Uterus (tissue), 3 donors: ENCODE measurements at regions not wholly inside any gene's neighbourhood (a gene's known extent, or its start where the extent isn't known, plus 50 kb on each side); places are given as distances from the start of the nearest gene placed in this dataset.

Experiments
- DNase-seq, 2 donors: peaks; one replicate each; pipeline ENCODE4 v3.0.0-alpha.2; 2019 to 2020
- H3K27ac ChIP-seq, 2 donors: fragments of 200-600 bp; sonication (generic); 1 replicate in 1 of 2; 2 replicates in 1 of 2; pipeline ENCODE4 v1.5.1; 2016 to 2018
- H3K27me3 ChIP-seq, 2 donors: fragments of 200-600 bp; sonication (generic); one replicate each; pipeline ENCODE4 v1.5.1; 2018 to 2019; ENCODE audit warnings: control low read depth in 1 of 2
- H3K36me3 ChIP-seq, 2 donors: fragments of 200-600 bp; sonication (generic); one replicate each; pipeline ENCODE4 v1.5.1; 2019; ENCODE audit warnings: control low read depth in 1 of 2
- H3K4me1 ChIP-seq, 2 donors: fragments of 200-600 bp; sonication (generic); one replicate each; pipeline ENCODE4 v1.5.1; 2018 to 2019; ENCODE audit warnings: control low read depth in 1 of 2
- H3K4me3 ChIP-seq, 2 donors: fragments of 200-600 bp; sonication (generic); 1 replicate in 1 of 2; 2 replicates in 1 of 2; pipeline ENCODE4 v1.5.1; 2018 to 2019; ENCODE audit warnings: mild to moderate bottlenecking in 1 of 2
- H3K9me3 ChIP-seq, 2 donors: fragments of 200-600 bp; sonication (generic); one replicate each; pipeline ENCODE4 v1.5.1; 2019; ENCODE audit warnings: control low read depth in 1 of 2
- CTCF ChIP-seq, 4 experiments: fragments of 200-600 bp in 2 of 4; fragments of 450-650 bp in 2 of 4; sonication (generic) in 2 of 4; IDR thresholded peaks; one replicate each; pipeline ENCODE4 v1.5.1; 2016 to 2019; ENCODE audit warnings: antibody characterized with exemption in 4 of 4, mild to moderate bottlenecking in 2 of 4, moderate library complexity in 1 of 4
- POLR2A ChIP-seq, 2 donors: fragments of 450-650 bp; IDR thresholded peaks; one replicate each; pipeline ENCODE4 v1.6.1; 2016; ENCODE audit warnings: antibody characterized with exemption in 2 of 2, mild to moderate bottlenecking in 1 of 2, moderate library complexity in 1 of 2
- intact Hi-C: fragments of 100-400 bp; cut with DNase I; formaldehyde crosslinking; loops from one replicate; pipeline ENCODE4 v1.15.1; 2023; ENCODE audit warnings: low total_unique reads
- donor health status: DM: yes; HTN: yes; CAD: no.

GRCh38 chr20:24059174-24059573 lies 70.6 kb upstream of the GGTLC1 start:
- H3K9me3 ChIP-seq = no peaks in the 10 kb centered on the region
- no peaks in the 10 kb centered on the region for H3K4me1 ChIP-seq
- DNase-seq = no peak
- no peak overlapping the region for H3K27ac ChIP-seq
- no peak for TF ChIP-seq CTCF (IDR thresholded peaks at IDR 0.05)
- no peak for TF ChIP-seq POLR2A (IDR thresholded peaks at IDR 0.05)
- intact Hi-C loops = no loop called here
- H3K27me3 ChIP-seq = no peaks in the 10 kb centered on the region
- H3K4me3 ChIP-seq = no peak overlapping the region
- H3K36me3 ChIP-seq = no peaks in the 10 kb centered on the region

- intact Hi-C loops = no loop called here
- TF ChIP-seq CTCF (IDR thresholded peaks at IDR 0.05) (no peak), POLR2A (IDR thresholded peaks at IDR 0.05) (no peak)
- DNase-seq = no peak
- H3K36me3 ChIP-seq = no peaks in the 10 kb centered on the region
- no peaks in the 10 kb centered on the region for H3K4me1 ChIP-seq
- H3K9me3 ChIP-seq = no peaks in the 10 kb centered on the region
- H3K27me3 ChIP-seq = no peaks in the 10 kb centered on the region
- no peak overlapping the region for H3K27ac ChIP-seq
- no peak overlapping the region for H3K4me3 ChIP-seq
Observed at GRCh38 chr20:24056491-24056890, 67.9 kb upstream of the GGTLC1 start.

GRCh38 chr20:24052599-24053275 lies 64.2 kb upstream of the GGTLC1 start:
- no peaks in the 10 kb centered on the region for H3K4me1 ChIP-seq
- H3K9me3 ChIP-seq = no peaks in the 10 kb centered on the region
- H3K27ac ChIP-seq = no peak overlapping the region
- no peak for DNase-seq
- H3K36me3 ChIP-seq = no peaks in the 10 kb centered on the region
- TF ChIP-seq POLR2A (IDR thresholded peaks at IDR 0.05) = no peak
- TF ChIP-seq CTCF (IDR thresholded peaks at IDR 0.05) = no peak
- H3K27me3 ChIP-seq = no peaks in the 10 kb centered on the region
- H3K4me3 ChIP-seq = no peak overlapping the region
- intact Hi-C loops = no loop called here

GRCh38 chr20:24051160-24051559 lies 62.6 kb upstream of the GGTLC1 start:
- TF ChIP-seq CTCF (IDR thresholded peaks at IDR 0.05) (no peak), POLR2A (IDR thresholded peaks at IDR 0.05) (no peak)
- Histone ChIP-seq H3K4me1 (no peaks in the 10 kb centered on the region), H3K27me3 (no peaks in the 10 kb centered on the region), H3K4me3 (no peak overlapping the region), H3K9me3 (no peaks in the 10 kb centered on the region), H3K36me3 (no peaks in the 10 kb centered on the region), H3K27ac (no peak overlapping the region)
- DNase-seq = no peak
- intact Hi-C loops = no loop called here

GRCh38 chr20:24050119-24050518 lies 61.5 kb upstream of the GGTLC1 start:
- intact Hi-C loops = no loop called here
- Histone ChIP-seq H3K4me1 (no peaks in the 10 kb centered on the region), H3K27me3 (no peaks in the 10 kb centered on the region), H3K4me3 (no peak overlapping the region), H3K27ac (no peak overlapping the region), H3K9me3 (no peaks in the 10 kb centered on the region), H3K36me3 (no peaks in the 10 kb centered on the region)
- no peak for DNase-seq
- no peak for TF ChIP-seq CTCF (IDR thresholded peaks at IDR 0.05)
- no peak for TF ChIP-seq POLR2A (IDR thresholded peaks at IDR 0.05)
